ENCODE measurements at regions not wholly inside any gene's neighbourhood (a gene's known extent, or its start where the extent isn't known, plus 50 kb on each side); places are given as distances from the start of the nearest gene placed in this dataset.

DNA sequence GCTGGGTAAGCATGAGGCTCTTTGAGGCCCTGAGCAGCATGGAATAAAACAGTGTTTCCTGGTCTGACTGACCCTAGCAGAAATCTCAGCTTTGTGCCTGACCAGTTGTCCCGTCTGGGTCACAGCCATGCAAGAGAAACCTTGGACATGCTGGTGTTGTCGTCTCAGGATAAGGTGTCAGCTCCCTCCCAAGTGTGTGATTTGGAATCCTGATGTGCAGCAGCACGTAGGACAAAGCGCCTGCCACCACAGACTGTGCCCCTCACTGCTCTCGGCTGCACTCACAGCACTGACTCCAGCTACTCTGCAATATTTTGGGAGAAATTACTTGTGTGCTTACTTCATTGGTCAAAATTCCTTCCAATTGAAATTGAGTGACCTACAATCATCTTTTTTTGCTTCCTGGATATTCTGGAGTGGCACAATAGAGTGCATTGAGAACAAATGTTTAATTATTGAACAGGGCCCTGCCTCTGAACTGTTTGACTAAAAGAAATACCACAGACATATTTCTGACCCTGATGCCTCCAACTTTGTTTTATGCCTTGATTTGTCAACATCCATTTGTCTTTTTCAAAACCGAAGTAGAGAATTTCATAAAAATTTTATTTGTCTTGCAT, 352.4 kb downstream of the SOCS6 start:
- TF ChIP-seq, protein P1, sequence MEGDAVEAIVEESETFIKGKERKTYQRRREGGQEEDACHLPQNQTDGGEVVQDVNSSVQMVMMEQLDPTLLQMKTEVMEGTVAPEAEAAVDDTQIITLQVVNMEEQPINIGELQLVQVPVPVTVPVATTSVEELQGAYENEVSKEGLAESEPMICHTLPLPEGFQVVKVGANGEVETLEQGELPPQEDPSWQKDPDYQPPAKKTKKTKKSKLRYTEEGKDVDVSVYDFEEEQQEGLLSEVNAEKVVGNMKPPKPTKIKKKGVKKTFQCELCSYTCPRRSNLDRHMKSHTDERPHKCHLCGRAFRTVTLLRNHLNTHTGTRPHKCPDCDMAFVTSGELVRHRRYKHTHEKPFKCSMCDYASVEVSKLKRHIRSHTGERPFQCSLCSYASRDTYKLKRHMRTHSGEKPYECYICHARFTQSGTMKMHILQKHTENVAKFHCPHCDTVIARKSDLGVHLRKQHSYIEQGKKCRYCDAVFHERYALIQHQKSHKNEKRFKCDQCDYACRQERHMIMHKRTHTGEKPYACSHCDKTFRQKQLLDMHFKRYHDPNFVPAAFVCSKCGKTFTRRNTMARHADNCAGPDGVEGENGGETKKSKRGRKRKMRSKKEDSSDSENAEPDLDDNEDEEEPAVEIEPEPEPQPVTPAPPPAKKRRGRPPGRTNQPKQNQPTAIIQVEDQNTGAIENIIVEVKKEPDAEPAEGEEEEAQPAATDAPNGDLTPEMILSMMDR (IDR thresholded peaks at IDR 0.05; ENCODE audit: low read length): no peak
- TF ChIP-seq EZH2phosphoT487 (IDR thresholded peaks at IDR 0.05; ENCODE audit: low read length): no peak
